Ishikawa (cell line): ENCODE measurements at regions not wholly inside any gene's neighbourhood (a gene's known extent, or its start where the extent isn't known, plus 50 kb on each side); places are given as distances from the start of the nearest gene placed in this dataset.

ENCODE experiments used
- YY1 ChIP-seq: IDR thresholded peaks from 2 replicates; pipeline ENCODE4 v1.6.1; 2012; ENCODE audit warnings: low read depth
- TF ChIP-seq, protein P1 (sequence below): IDR thresholded peaks from 2 replicates; pipeline ENCODE4 v1.6.1; 2012

DNA sequence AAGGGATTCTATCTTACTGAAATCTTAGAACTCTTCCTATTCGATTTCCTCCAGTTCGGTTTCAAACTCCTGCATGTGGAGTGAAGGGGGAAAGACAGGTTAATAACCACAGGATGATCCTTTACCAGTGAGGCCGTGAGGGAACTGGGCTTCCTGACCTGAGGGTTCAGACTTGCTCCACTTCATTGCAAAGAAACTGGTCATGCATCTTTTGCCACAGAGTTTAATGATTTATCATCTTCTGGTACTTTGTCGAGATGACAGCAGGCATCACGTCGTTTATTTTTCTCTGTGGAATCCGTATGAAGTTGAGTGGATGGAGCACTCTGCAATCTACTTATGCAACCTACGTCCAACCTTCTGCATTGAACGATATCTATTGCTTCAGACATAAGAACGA is 145.9 kb upstream of the NLGN4X start:
- no peak for TF ChIP-seq YY1
- TF ChIP-seq, protein P1, sequence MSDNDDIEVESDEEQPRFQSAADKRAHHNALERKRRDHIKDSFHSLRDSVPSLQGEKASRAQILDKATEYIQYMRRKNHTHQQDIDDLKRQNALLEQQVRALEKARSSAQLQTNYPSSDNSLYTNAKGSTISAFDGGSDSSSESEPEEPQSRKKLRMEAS = no peak
